ENCODE measurements at regions not wholly inside any gene's neighbourhood (a gene's known extent, or its start where the extent isn't known, plus 50 kb on each side); places are given as distances from the start of the nearest gene placed in this dataset.
A peak's percentile ranks its signal among the peaks of the same experiment; 100 is the strongest.

- TF ChIP-seq HNF1A (IDR thresholded peaks at IDR 0.05; ENCODE audit: low read depth) (0 out of 2 replicates have a peak, but pooled peaks have one; percentile 21), HNF1A (CRISPR knock-in tag; IDR thresholded peaks at IDR 0.05; ENCODE audit: borderline replicate concordance) (peak; percentile 22; the same call in 1 of the 2 replicates), TRIM24 (CRISPR knock-in tag; IDR thresholded peaks at IDR 0.05) (no peak), PITX1 (CRISPR knock-in tag; IDR thresholded peaks at IDR 0.05) (0 out of 2 replicates have a peak, but pooled peaks have one; percentile 27), BHLHE40 (IDR thresholded peaks at IDR 0.05; ENCODE audit: low read length) (peak; percentile 51), RFX5 (IDR thresholded peaks at IDR 0.05; ENCODE audit: low read depth, low read length) (no peak), TBX3 (IDR thresholded peaks at IDR 0.05; ENCODE audit: borderline replicate concordance) (peak; percentile 95), TBX2 (CRISPR knock-in tag; IDR thresholded peaks at IDR 0.05; ENCODE audit: borderline replicate concordance) (peak; percentile 95), STAG1 (CRISPR knock-in tag; IDR thresholded peaks at IDR 0.05) (no peak), ZNF256 (CRISPR knock-in tag; conservative IDR thresholded peaks at IDR 0.05) (no peak), NKX3-1 (CRISPR knock-in tag; IDR thresholded peaks at IDR 0.05) (0 out of 2 replicates have a peak, but pooled peaks have one; percentile 56), TAF15 (IDR thresholded peaks at IDR 0.05; ENCODE audit: low read depth, low read length, poor library complexity, severe bottlenecking) (no peak), ZMYM3 (CRISPR knock-in tag; IDR thresholded peaks at IDR 0.05) (no peak), RBFOX2 (IDR thresholded peaks at IDR 0.05; ENCODE audit: low read depth, low read length) (no peak), BCL6 (CRISPR knock-in tag; IDR thresholded peaks at IDR 0.05) (peak; percentile 83), ONECUT2 (CRISPR knock-in tag; IDR thresholded peaks at IDR 0.05) (no peak), DMAP1 (CRISPR knock-in tag; IDR thresholded peaks at IDR 0.05) (no peak), THAP8 (CRISPR knock-in tag; IDR thresholded peaks at IDR 0.05; ENCODE audit: borderline replicate concordance) (no peak), ZNF350 (CRISPR knock-in tag; IDR thresholded peaks at IDR 0.05; ENCODE audit: borderline replicate concordance, low read depth) (no peak), TCF7 (IDR thresholded peaks at IDR 0.05; ENCODE audit: low read depth) (peak; percentile 63; the same call in 1 of the 2 replicates), ZNF343 (CRISPR knock-in tag; IDR thresholded peaks at IDR 0.05) (no peak), ZNF567 (CRISPR knock-in tag; IDR thresholded peaks at IDR 0.05; ENCODE audit: borderline replicate concordance) (no peak), ZNF605 (CRISPR knock-in tag; IDR thresholded peaks at IDR 0.05) (no peak), MXD4 (CRISPR knock-in tag; IDR thresholded peaks at IDR 0.05) (no peak), CC2D1A (CRISPR knock-in tag; IDR thresholded peaks at IDR 0.05) (no peak), ATAD3A (CRISPR knock-in tag; IDR thresholded peaks at IDR 0.05) (no peak)
Observed at GRCh38 chr5:143673676-143674468, 138.1 kb upstream of the HMHB1 start (continued).

All from HepG2 (cell line).